ENCODE measurements at regions not wholly inside any gene's neighbourhood (a gene's known extent, or its start where the extent isn't known, plus 50 kb on each side); places are given as distances from the start of the nearest gene placed in this dataset.
A peak's percentile ranks its signal among the peaks of the same experiment; 100 is the strongest.
"Not testable (repeated sequence)": the region's sequence is repeated elsewhere in the genome, so short reads cannot be mapped to it uniquely, and the experiment has no call there.

- DNase-seq: no peak
Measured at GRCh38 chr13:40345654-40346372, 320.6 kb downstream of the FOXO1 start.

GRCh38 chr13:40346592-40346991 lies 319.8 kb downstream of the FOXO1 start:
- DNase-seq: no peak

DNA sequence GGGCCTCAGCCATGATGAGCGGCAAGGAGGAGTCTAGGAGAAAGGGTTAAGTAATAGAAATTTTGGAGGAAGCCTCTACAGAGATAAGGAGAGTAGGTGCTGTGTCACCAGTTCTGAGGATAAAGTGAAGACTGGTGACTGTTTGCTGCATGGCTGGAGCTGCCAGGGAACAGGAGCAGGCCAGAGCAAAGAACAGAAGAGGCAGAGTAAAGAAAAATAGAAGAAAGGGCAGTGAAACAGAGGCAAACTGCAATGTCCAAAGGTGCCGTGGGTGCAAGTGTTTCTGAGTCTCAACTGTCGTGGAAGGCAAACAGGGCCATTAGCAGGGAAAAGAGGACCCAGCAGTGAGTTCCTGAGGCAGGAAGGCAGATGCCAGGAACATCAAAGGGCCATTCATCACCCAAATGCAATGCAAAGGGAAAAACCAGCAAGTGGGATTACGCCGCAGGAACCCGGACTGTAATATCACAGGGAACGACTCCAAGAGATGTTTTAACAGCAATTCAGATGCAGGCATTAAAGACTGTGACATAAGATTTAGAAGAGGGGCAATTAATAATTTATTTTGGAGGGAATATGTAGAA lies 318.3 kb downstream of the FOXO1 start:
- DNase-seq: no peak

DNA sequence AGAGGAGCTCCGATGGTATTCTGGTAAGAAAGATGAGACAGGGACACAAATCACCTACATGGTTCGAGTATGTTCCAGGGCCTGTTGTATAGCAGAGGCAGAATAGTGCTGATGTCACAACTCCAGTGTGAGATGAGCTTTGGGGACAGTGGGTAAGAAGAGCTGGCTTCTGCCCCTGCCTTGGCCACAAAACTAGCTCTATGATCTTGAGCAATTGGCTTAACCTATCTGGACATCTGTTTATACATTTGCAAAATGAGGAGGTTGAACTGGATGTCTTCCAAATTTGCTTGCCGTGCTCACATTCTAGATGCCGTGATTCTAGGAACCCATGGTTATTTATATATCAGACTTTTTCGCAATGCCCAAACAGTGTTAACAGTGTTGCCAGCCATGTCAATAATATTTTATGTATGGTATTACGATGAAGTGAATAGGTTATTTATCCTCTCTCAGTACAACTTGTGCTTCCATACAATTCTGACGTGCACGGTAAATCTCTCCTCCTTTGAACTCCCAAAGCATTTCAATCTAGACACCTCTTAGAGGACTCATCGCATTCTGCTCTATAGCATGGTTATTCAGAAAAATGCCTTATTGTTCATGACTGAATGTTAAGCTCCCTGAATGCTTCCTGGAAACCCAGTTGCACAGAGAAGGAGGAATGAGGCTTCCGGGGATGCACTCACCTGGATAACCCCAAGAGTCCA lies 316.0 kb downstream of the FOXO1 start:
- peak; percentile 86 for DNase-seq

- no peak for DNase-seq
Measured at GRCh38 chr13:40351537-40352379, 314.7 kb downstream of the FOXO1 start.

DNA sequence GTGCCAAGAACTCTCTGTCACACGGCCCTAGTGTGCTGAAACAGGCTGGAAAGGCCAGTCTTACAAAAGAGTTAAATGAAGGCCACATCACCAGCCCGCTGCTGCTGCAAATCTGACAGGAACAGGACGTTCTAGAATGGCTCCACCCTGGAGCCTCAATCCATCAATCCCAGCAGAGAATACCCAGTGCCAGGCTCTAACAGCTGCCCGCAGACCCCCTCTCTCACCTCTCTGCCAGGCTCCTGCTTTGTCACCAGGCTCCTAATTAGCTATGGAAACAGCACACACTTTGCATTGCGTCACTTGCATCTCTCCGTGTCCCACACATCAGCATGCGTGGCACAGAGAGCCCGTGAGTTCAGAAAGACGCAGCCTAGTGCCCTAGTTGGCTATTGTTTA lies 314.1 kb downstream of the FOXO1 start:
- no peak for DNase-seq

DNA sequence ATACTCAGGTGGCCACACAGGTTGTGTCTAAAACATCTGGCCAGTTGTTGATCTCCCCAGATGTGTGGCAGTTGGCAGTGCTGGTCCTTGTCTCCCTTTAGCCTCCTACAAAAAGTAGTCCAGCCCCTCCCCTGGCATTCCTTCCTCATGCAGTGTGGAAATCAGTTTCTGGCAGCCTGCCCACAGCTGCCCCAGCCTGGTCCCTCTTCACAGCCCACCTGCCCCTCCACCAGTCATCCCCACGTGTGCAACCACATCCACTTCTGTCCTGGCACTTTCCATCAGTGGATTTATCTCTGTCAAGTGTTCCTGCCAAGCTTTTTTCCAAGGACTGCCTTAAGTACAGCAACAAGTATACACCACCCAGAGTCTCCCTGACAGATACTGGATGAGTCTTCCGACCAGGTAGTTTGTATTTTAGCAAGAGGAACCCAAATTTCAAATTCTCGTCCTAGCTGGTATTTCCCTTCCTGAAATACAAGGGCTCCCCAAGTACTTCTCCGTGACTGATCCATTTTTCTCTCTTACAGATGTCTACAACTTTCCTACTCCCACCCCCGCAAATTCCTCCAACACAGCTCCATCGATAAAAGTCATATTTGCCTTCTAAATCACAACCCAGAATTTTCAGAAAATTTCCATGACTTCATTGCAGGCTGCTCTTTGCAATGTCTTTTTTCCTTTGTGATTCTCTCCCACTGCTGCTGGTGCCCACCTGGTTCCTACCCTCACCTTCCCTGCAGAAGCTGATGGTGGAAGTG lies 313.5 kb downstream of the FOXO1 start:
- DNase-seq: no peak

- DNase-seq: no peak
Measured at GRCh38 chr13:40355126-40355724, 311.2 kb downstream of the FOXO1 start.

GRCh38 chr13:40356011-40356410 lies 310.4 kb downstream of the FOXO1 start:
- DNase-seq: no peak

DNA sequence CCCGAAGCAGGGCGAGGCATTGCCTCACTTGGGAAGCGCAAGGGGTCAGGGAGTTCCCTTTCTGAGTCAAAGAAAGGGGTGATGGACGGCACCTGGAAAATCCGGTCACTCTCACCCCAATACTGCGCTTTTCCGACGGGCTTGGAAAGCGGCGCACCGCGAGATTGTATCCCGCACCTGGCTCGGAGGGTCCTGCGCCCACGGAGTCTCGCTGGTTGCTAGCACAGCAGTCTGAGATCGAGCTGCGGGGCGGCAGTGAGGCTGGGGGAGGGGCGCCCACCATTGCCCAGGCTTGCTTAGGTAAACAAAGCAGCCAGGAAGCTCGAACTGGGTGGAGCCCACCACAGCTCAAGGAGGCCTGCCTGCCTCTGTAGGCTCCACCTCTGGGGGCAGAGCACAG lies 310.0 kb downstream of the FOXO1 start:
- DNase-seq: not testable (repeated sequence)

DNA sequence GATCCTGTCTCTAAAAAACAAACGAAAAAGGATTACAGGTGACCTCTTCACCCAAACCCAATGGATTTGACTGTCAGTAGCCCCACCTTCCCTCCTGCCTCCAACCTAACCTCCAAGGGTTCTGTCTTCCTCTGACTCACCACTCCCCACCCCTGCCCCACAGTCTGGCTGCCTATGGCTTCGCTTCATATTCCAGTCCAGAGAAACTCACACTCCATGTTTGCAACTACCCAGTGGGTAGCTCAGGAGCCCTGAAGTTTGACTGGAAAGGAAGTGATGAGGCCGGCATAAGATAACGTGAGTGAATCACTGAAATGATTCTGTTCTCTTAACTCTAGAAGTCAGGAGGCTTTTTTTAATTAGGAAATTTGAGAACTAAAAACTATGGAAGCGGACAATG lies 303.9 kb downstream of the FOXO1 start:
- DNase-seq: no peak

DNA sequence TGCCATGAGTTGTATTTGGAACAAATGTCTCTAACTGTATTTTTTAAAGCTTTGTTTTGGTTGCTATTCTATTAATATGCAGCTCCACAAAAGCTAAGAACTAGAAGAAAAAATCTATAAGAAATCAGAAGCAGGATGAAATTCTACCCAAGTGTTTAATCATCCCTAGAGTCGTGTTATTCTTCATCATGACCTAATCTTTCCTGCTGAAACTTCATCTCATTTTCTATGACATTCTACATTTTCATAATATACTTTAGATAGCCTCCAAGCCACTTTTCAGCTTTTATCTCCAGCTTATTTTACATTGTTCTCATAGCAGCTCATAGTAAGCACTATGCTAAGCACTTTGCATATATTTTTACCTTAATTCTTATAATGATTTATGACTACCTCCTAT lies 302.8 kb downstream of the FOXO1 start:
- DNase-seq: no peak

- DNase-seq: peak; percentile 82
Measured at GRCh38 chr13:40366119-40366518, 300.3 kb downstream of the FOXO1 start.

GRCh38 chr13:40368127-40368891 lies 298.1 kb downstream of the FOXO1 start:
- no peak for DNase-seq

DNA sequence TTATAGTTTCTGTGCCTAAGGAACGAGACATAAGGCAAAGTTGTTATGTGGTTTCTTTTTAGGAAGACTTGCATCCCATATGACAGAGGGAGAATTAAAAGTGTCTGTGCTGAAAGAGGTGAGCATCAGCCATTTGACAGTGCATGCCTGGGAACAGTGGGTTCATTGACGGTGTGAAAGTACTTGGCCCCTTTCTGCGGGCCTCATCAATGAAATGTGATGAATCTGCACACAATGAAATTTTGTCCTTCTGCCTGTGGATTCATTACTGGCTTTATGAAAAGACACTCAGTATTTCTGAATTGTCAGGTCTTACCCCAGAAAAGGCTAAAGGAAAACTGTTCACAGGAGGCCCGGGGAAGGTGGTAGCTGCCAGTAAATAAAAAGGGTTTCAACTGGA lies 295.8 kb downstream of the FOXO1 start:
- DNase-seq: no peak

- DNase-seq: no peak
Measured at GRCh38 chr13:40371531-40372125, 294.8 kb downstream of the FOXO1 start.

- not testable (repeated sequence) for DNase-seq
Measured at GRCh38 chr13:40373608-40374007, 292.8 kb downstream of the FOXO1 start.

- DNase-seq: no peak
Measured at GRCh38 chr13:40375489-40376171, 290.8 kb downstream of the FOXO1 start.

- DNase-seq: peak; percentile 11
Measured at GRCh38 chr13:40376296-40376849, 290.1 kb downstream of the FOXO1 start.
